ENCODE measurements at regions not wholly inside any gene's neighbourhood (a gene's known extent, or its start where the extent isn't known, plus 50 kb on each side); places are given as distances from the start of the nearest gene placed in this dataset.

- TF ChIP-seq, protein P1, sequence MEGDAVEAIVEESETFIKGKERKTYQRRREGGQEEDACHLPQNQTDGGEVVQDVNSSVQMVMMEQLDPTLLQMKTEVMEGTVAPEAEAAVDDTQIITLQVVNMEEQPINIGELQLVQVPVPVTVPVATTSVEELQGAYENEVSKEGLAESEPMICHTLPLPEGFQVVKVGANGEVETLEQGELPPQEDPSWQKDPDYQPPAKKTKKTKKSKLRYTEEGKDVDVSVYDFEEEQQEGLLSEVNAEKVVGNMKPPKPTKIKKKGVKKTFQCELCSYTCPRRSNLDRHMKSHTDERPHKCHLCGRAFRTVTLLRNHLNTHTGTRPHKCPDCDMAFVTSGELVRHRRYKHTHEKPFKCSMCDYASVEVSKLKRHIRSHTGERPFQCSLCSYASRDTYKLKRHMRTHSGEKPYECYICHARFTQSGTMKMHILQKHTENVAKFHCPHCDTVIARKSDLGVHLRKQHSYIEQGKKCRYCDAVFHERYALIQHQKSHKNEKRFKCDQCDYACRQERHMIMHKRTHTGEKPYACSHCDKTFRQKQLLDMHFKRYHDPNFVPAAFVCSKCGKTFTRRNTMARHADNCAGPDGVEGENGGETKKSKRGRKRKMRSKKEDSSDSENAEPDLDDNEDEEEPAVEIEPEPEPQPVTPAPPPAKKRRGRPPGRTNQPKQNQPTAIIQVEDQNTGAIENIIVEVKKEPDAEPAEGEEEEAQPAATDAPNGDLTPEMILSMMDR (IDR thresholded peaks at IDR 0.05; ENCODE audit: poor library complexity): no peak
- TF ChIP-seq EZH2 (IDR thresholded peaks at IDR 0.05; ENCODE audit: borderline replicate concordance): no peak
These were observed 943.8 kb downstream of the SLC16A7 start for GRCh38 chr12:60539592-60539991.

Data from hepatocyte (in vitro differentiated cells).